ENCODE measurements at regions not wholly inside any gene's neighbourhood (a gene's known extent, or its start where the extent isn't known, plus 50 kb on each side); places are given as distances from the start of the nearest gene placed in this dataset.

GRCh38 chr22:27152033-27152432 is 494.6 kb downstream of the MIAT start:
- TF ChIP-seq GATA3 (IDR thresholded peaks at IDR 0.05; ENCODE audit: low read depth, low read length) = no peak
- no peak for TF ChIP-seq GATA2 (IDR thresholded peaks at IDR 0.05; ENCODE audit: low read depth, low read length)
